Spleen (tissue), 7 donors: ENCODE measurements at regions not wholly inside any gene's neighbourhood (a gene's known extent, or its start where the extent isn't known, plus 50 kb on each side); places are given as distances from the start of the nearest gene placed in this dataset.

Experiments used
- CTCF ChIP-seq, 11 experiments: fragments of 200-600 bp in 7 of 11; fragments of 450-650 bp in 4 of 11; sonication (generic) in 4 of 11; IDR thresholded peaks in 8 of 11; conservative IDR thresholded peaks in 3 of 11; 1 replicate in 7 of 11; 2 replicates in 4 of 11; pipeline versions ENCODE4 v1.4.0 to v1.8.0; 2016 to 2021; ENCODE audit warnings: antibody characterized with exemption in 11 of 11, inconsistent platforms in 4 of 11, mild to moderate bottlenecking in 1 of 11
- POLR2AphosphoS5 ChIP-seq, 3 donors: sonication (generic); formaldehyde crosslinking; IDR thresholded peaks; one replicate each; pipeline ENCODE4 v1.5.1; 2017; ENCODE audit warnings: antibody characterized with exemption in 3 of 3
- donor health status: DM: no; HTN: no; CAD: no; lungs with moderate emphysema.
- donor health status: DM: no; HTN: no; CAD: no.
- donor health status: DM: no; HTN: no; CAD: no.

GRCh38 chr20:39946931-39947330 lies 742.1 kb downstream of the MAFB start:
- TF ChIP-seq CTCF (IDR thresholded peaks at IDR 0.05 in 8 of 11, conservative IDR thresholded peaks at IDR 0.05 in 3 of 11) (no peak), POLR2AphosphoS5 (IDR thresholded peaks at IDR 0.05) (no peak)
